ENCODE measurements at regions not wholly inside any gene's neighbourhood (a gene's known extent, or its start where the extent isn't known, plus 50 kb on each side); places are given as distances from the start of the nearest gene placed in this dataset.

- DNase-seq = no peak
Measured at GRCh38 chr17:34825102-34825501, 136.2 kb downstream of the CCT6B start.

DNA sequence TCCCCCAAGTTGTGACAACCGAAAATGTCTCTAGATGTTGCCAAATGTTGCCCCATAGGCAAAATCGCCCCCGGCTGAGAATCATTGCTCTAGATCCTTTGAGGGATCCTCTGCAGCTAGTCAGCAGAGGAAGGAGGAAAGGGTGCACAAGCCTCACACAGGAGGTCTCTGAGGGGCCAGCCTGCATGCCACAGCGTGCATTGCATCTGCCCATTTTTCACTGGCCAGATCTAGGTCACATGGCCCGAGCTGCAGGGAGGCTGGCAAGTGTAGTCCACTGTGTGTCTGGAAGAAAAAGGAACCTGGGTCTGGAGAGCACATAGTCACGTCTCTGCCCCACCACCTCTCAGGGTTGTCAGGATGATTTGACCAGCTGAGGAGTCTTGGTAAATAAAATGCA lies 138.2 kb downstream of the CCT6B start:
- no peak for DNase-seq

- DNase-seq = no peak
Measured at GRCh38 chr17:34822007-34822739, 139.1 kb downstream of the CCT6B start.

DNA sequence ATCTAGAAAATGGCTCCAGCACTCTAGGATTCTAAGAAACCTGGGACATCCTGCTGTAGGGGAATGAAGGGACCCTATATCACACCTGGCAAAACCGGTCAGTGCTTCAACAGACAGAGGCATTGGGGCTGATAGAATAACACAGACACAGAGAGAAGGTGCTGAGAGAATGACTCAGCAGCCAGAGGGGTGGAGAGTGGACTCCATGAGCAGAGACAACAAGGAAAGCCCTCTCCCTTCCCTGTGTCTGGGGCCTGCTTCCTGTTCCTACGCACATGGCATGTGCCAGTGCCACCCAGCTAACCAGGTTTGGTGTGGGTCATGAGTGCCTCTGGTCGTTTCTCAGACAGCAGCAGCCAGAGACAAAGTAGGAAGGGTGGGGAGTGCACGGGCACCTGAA lies 140.3 kb downstream of the CCT6B start:
- no peak for DNase-seq

- DNase-seq = no peak
Measured at GRCh38 chr17:34820248-34820801, 140.9 kb downstream of the CCT6B start.

GRCh38 chr17:34817252-34818035 lies 143.8 kb downstream of the CCT6B start:
- DNase-seq = no peak

DNA sequence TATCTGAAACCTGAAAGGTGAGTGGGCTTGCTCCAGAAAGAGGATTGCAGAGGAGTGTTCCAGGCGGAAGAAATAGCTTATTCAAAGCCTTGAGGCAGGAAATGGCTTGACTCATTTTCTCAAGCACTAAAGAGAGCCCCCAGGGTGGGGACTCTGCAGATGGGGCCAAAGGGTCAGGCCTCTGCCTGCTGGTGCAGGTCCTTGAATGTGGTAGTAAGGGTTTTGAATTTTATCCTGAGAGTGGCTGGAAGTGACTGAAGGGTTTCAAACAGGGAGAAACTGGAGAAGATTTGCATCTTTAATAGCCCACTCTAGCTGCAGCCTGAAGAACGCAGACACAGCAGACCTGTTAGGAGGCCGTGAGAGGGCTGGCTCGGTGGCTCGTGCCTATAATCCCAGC lies 144.4 kb downstream of the CCT6B start:
- no peak for DNase-seq

- DNase-seq = no peak
Measured at GRCh38 chr17:34813290-34813689, 148.0 kb downstream of the CCT6B start.

GRCh38 chr17:34811561-34811960 lies 149.7 kb downstream of the CCT6B start:
- no peak for DNase-seq

- no peak for DNase-seq
Measured at GRCh38 chr17:34800661-34801060, 160.6 kb downstream of the CCT6B start.

DNA sequence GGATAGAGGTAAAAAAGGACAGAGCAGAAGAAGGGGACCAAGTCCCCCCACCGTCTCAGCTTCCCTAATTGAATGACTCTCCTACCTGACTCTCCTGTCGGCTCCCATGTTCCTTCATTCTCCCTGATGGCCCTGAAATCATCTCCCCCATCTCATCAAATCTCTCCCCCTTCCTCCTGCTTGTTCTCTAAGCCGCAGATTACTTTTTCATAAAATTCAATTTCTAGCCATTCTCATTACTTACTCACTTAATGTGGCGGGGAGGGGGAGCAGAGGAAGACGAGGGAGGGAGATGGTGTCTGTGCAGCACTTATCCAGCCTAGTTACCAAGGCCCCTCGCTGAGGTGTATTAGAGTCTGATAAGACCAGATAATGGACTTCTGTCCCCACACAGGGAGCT lies 161.5 kb downstream of the CCT6B start:
- DNase-seq = no peak

GRCh38 chr17:34798581-34798980 lies 162.7 kb downstream of the CCT6B start:
- DNase-seq = no peak

DNA sequence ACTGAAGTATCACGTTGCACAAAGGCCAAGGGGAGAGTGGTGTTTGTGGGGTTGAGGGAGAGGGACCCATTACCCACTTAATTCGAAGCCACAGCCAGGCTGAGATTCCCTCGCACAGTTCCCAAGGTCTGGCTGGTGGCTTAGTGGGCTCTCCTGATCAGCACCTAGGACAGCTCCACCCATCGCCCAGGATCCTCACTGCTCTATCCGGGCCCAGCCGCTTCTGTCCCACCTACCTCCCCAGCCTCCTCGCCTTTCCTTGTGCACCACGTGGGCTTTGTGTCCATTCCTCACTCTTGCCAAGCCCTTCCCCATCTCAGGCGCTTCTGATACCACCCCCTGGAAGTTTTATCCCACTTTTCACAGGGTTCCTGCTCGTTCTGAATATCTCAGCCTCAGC lies 163.5 kb downstream of the CCT6B start:
- DNase-seq = no peak

GRCh38 chr17:34793231-34793908 lies 167.9 kb downstream of the CCT6B start:
- DNase-seq = no peak

DNA sequence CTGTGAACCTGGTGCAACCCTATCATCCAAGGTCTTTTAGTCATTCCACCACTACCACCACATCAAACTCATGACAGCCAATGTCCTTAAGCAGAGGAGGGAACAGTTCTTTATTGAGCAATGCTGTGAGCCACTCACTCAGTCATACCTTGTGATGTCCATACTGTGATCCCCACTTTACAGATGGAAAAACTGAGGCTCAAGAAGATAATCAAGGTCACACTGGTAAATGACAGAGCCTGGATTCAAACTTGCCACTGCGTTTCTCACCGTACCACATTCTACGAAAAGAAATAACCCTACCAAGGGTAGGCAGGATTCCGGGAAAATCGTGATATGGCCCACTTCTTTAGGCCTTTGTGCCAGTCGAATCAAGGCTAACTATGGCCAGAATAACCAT lies 172.6 kb downstream of the CCT6B start:
- no peak for DNase-seq

GRCh38 chr17:34784526-34784925 lies 176.7 kb downstream of the CCT6B start:
- DNase-seq = no peak

DNA sequence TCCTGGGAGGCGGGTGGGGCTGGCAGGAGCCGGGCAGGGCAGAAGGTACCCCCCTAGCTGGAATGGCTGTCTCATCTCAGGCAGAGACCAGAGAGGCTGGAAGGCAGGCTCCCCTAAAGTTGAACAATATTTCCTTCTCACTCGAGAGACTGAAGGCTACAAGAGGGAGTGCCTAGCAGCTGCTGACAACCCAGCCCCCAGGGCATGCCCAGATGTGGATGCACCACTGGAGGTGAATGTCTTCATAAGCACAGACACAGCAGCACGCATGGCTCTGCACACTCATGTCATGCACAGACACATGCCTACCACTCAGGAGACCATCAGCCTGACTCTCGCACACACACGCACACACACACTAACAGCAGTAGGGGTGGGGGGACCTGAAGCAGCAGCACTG lies 179.0 kb downstream of the CCT6B start:
- DNase-seq = no peak

GRCh38 chr17:34781571-34782108 lies 179.6 kb downstream of the CCT6B start:
- DNase-seq = no peak

DNA sequence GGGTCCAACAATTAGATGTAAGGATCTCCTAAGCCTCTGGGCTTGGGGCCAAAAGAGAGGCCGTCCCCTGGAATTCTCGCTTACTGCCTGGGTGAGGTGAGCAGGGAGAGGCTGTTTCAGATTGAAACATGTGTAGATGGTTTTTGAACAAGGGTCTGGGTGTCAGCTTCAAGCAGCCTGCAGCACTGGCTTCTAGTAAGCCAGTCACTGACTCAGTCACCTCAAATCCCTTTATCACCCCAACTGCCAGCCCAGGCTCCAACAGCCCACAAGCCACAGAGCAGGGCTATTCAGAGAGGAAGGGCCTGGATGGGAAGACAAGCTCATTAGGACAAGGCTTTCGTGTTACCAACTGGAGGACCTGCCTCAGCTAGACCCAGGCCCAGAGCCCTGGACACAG lies 180.2 kb downstream of the CCT6B start:
- no peak for DNase-seq

GRCh38 chr17:34780438-34780837 lies 180.8 kb downstream of the CCT6B start:
- no peak for DNase-seq

DNA sequence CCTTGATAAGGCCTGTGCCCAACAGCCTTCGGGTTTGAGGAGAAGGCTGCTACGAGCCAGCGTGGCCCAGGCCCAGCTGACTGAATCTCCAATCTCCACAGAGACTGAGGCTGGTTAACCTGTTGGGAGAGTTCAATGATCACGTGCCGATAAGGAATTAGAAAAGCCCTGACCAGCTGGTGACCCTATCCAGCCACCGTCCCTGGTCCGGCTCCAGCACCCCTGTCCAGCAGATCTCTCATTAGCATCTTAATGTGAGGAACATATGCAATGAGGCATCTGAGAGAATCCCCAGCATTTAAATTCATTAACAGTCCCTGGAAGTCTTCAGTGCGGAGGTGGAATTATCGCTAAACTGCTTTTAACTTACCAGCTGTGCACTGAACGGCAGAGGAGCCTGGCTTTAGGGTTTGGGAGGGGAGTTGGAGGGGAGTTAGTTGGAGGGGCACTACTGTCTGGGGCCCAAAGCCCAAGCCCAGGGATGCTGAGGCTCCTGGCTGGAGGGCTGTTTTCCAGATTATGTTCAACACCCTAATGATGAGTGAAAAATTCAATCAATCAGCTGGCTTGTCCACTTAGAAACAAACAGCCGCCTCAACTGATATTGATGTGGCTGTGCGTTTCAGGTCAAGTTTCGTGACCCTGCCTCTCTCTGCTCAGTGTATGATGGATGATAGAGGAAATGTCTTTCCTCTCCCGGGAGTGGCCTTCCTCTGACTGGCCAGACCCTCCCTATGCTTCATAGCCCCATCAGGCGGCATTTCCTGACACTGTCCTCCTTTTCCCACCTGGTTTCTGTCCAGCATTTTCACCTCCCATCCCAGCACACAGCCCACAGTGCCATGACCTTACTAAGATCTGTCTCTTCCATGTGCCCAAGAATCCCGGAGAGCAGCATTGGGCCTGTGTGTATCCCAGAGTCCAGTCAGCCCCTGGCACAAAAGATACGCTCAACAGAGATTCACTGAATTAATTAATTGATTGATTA lies 184.5 kb downstream of the CCT6B start:
- DNase-seq = no peak

DNA sequence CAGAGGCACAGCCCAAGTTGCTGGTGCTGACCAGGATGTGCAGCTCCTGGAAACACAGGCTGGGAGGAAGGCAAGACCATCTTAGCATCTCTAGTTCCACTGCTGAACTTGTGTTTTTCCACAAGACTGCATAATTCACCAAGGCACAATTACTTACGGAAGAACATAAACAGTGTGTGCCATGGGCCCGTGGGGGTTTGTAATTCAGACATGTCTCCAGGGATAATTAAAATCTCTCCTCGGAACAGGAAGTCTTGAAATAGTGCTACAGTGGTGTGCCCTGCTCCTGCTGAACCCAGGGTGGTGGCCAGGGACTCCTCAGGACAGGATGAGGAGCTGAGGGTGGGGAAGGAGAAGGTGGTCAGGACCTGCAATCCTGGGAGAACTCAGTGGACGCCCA lies 188.2 kb downstream of the CCT6B start:
- no peak for DNase-seq

All from central memory CD4-positive, alpha-beta T cell (primary cell).